ENCODE measurements at regions not wholly inside any gene's neighbourhood (a gene's known extent, or its start where the extent isn't known, plus 50 kb on each side); places are given as distances from the start of the nearest gene placed in this dataset.
"Not testable (repeated sequence)": the region's sequence is repeated elsewhere in the genome, so short reads cannot be mapped to it uniquely, and the experiment has no call there.

DNA sequence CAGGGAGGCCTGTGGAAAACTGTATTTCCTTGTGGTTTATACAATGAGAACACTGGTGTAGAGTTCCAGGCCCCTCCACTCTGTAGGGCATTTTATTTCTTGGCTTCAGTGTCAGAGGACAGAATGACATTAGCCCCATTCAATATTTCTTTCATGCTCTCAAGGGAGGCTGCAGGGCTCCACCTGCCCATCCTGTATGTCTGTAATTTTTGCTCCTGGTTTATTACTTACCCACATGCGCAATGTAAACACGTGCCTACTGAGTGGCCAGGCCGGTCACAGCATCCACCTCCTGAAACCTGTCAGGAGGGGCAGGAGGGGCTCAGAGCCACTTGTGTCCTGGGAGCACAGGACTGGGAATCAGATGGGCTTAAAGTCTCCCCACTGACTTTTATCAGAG, 82.4 kb downstream of the GADD45G start:
- H3K36me3 ChIP-seq (ENCODE audit: insufficient read depth, low read length), result no peaks in the 10 kb centered on the region
- H3K27me3 ChIP-seq (ENCODE audit: insufficient read depth, low read depth, low read length), result no peaks in the 10 kb centered on the region
- H3K9me3 ChIP-seq (ENCODE audit: low read length), result no peaks in the 10 kb centered on the region
- H3K27ac ChIP-seq (ENCODE audit: low read length), result no peak overlapping the region
- H3F3A ChIP-seq (ENCODE audit: insufficient read depth, low read length, poor library complexity, severe bottlenecking), result no peaks in the 10 kb centered on the region
- no peaks in the 10 kb centered on the region for H3K9me2 ChIP-seq (ENCODE audit: insufficient read depth, low read length)
- H2AFZ ChIP-seq (ENCODE audit: low read depth, low read length), result no peak overlapping the region
- H3K79me2 ChIP-seq (replicated peaks; ENCODE audit: insufficient read depth, low read length), result no peaks in the 10 kb centered on the region
- no peak overlapping the region for H3K4me3 ChIP-seq (ENCODE audit: low read length)
- no peak for TF ChIP-seq MXI1 (conservative IDR thresholded peaks at IDR 0.05; ENCODE audit: poor library complexity, severe bottlenecking)
- no peak for TF ChIP-seq POLR2AphosphoS5 (IDR thresholded peaks at IDR 0.05)
- TF ChIP-seq, protein P1, sequence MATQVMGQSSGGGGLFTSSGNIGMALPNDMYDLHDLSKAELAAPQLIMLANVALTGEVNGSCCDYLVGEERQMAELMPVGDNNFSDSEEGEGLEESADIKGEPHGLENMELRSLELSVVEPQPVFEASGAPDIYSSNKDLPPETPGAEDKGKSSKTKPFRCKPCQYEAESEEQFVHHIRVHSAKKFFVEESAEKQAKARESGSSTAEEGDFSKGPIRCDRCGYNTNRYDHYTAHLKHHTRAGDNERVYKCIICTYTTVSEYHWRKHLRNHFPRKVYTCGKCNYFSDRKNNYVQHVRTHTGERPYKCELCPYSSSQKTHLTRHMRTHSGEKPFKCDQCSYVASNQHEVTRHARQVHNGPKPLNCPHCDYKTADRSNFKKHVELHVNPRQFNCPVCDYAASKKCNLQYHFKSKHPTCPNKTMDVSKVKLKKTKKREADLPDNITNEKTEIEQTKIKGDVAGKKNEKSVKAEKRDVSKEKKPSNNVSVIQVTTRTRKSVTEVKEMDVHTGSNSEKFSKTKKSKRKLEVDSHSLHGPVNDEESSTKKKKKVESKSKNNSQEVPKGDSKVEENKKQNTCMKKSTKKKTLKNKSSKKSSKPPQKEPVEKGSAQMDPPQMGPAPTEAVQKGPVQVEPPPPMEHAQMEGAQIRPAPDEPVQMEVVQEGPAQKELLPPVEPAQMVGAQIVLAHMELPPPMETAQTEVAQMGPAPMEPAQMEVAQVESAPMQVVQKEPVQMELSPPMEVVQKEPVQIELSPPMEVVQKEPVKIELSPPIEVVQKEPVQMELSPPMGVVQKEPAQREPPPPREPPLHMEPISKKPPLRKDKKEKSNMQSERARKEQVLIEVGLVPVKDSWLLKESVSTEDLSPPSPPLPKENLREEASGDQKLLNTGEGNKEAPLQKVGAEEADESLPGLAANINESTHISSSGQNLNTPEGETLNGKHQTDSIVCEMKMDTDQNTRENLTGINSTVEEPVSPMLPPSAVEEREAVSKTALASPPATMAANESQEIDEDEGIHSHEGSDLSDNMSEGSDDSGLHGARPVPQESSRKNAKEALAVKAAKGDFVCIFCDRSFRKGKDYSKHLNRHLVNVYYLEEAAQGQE (IDR thresholded peaks at IDR 0.05; ENCODE audit: borderline replicate concordance), result no peak
- no peak for TF ChIP-seq TAF1 (IDR thresholded peaks at IDR 0.05; ENCODE audit: low read depth)
- no peak for TF ChIP-seq SMC3 (conservative IDR thresholded peaks at IDR 0.05; ENCODE audit: poor library complexity)
- TF ChIP-seq EP300 (conservative IDR thresholded peaks at IDR 0.05; ENCODE audit: poor library complexity, severe bottlenecking), result no peak
- no peak for TF ChIP-seq EZH2 (IDR thresholded peaks at IDR 0.05; ENCODE audit: borderline replicate concordance, insufficient read depth, low read length, poor library complexity, severe bottlenecking)
- TF ChIP-seq, protein P2, sequence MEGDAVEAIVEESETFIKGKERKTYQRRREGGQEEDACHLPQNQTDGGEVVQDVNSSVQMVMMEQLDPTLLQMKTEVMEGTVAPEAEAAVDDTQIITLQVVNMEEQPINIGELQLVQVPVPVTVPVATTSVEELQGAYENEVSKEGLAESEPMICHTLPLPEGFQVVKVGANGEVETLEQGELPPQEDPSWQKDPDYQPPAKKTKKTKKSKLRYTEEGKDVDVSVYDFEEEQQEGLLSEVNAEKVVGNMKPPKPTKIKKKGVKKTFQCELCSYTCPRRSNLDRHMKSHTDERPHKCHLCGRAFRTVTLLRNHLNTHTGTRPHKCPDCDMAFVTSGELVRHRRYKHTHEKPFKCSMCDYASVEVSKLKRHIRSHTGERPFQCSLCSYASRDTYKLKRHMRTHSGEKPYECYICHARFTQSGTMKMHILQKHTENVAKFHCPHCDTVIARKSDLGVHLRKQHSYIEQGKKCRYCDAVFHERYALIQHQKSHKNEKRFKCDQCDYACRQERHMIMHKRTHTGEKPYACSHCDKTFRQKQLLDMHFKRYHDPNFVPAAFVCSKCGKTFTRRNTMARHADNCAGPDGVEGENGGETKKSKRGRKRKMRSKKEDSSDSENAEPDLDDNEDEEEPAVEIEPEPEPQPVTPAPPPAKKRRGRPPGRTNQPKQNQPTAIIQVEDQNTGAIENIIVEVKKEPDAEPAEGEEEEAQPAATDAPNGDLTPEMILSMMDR (IDR thresholded peaks at IDR 0.05; ENCODE audit: poor library complexity, severe bottlenecking), result no peak
- no peak for TF ChIP-seq RAD21 (conservative IDR thresholded peaks at IDR 0.05)
- no peak overlapping the region for H3K4me2 ChIP-seq (ENCODE audit: low read length)
- H4K20me1 ChIP-seq (ENCODE audit: insufficient read depth), result no peaks in the 10 kb centered on the region
- no peak overlapping the region for H3K9ac ChIP-seq (ENCODE audit: low read length)

DNA sequence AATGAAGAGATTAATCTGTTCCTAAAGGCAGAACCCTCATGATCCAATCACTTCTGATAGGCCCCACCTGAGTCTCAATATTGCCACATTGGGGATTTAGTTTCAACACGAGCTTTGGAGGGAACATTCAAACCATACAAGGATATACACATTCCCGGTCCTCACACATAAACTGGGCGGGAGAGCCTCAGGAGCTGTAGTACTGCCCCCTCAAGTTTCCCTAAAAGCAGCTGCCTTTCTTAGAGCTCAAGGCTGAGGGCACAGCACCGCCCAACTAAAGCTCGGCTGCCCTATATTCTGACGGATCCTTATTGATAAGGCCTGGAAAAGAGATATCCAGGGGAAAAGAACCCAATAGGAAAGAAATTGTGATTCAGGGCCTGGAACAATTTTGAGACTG, 83.0 kb downstream of the GADD45G start:
- Histone ChIP-seq H2AFZ (ENCODE audit: low read depth, low read length) (no peak overlapping the region), H3K4me2 (ENCODE audit: low read length) (no peak overlapping the region), H3K79me2 (replicated peaks; ENCODE audit: insufficient read depth, low read length) (no peaks in the 10 kb centered on the region), H3K9ac (ENCODE audit: low read length) (no peak overlapping the region), H3K36me3 (ENCODE audit: insufficient read depth, low read length) (no peaks in the 10 kb centered on the region), H3K9me3 (ENCODE audit: low read length) (no peaks in the 10 kb centered on the region), H3K4me3 (ENCODE audit: low read length) (no peak overlapping the region), H3K27me3 (ENCODE audit: insufficient read depth, low read depth, low read length) (no peaks in the 10 kb centered on the region), H4K20me1 (ENCODE audit: insufficient read depth) (no peaks in the 10 kb centered on the region), H3K27ac (ENCODE audit: low read length) (no peak overlapping the region), H3K9me2 (ENCODE audit: insufficient read depth, low read length) (no peaks in the 10 kb centered on the region), H3F3A (ENCODE audit: insufficient read depth, low read length, poor library complexity, severe bottlenecking) (no peaks in the 10 kb centered on the region)
- no peak for TF ChIP-seq EZH2 (IDR thresholded peaks at IDR 0.05; ENCODE audit: borderline replicate concordance, insufficient read depth, low read length, poor library complexity, severe bottlenecking)
- TF ChIP-seq TAF1 (IDR thresholded peaks at IDR 0.05; ENCODE audit: low read depth), result no peak
- no peak for TF ChIP-seq RAD21 (conservative IDR thresholded peaks at IDR 0.05)
- TF ChIP-seq, protein P1 (IDR thresholded peaks at IDR 0.05; ENCODE audit: borderline replicate concordance), result no peak
- TF ChIP-seq, protein P2 (IDR thresholded peaks at IDR 0.05; ENCODE audit: poor library complexity, severe bottlenecking), result no peak
- TF ChIP-seq MXI1 (conservative IDR thresholded peaks at IDR 0.05; ENCODE audit: poor library complexity, severe bottlenecking), result no peak
- no peak for TF ChIP-seq POLR2AphosphoS5 (IDR thresholded peaks at IDR 0.05)
- no peak for TF ChIP-seq SMC3 (conservative IDR thresholded peaks at IDR 0.05; ENCODE audit: poor library complexity)
- TF ChIP-seq EP300 (conservative IDR thresholded peaks at IDR 0.05; ENCODE audit: poor library complexity, severe bottlenecking), result no peak

DNA sequence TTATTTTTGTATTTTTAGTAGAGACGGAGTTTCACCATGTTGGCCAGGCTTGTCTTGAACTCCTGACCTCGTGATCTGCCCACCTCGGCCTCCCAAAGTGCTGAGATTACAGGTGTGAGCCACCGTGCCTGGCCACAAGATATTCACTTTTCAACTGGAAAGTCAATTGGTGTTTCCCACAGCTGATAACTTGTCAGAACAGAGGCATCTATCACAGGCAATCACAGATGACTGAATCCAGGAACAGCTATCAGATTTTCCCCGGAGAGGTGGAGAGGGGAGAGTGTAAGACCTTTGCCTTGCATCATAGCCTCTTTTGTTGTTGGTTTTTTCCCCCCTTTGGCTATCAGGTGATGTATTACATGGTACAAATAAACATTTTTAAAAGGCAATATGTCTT, 84.5 kb downstream of the GADD45G start:
- not testable (repeated sequence) for H3K36me3 ChIP-seq (ENCODE audit: insufficient read depth, low read length); H4K20me1 ChIP-seq (ENCODE audit: insufficient read depth)

More for the DNA sequence above, 84.5 kb downstream of the GADD45G start:
- H3K9me2 ChIP-seq (ENCODE audit: insufficient read depth, low read length); H2AFZ ChIP-seq (ENCODE audit: low read depth, low read length); H3K9ac ChIP-seq (ENCODE audit: low read length); H3K4me2 ChIP-seq (ENCODE audit: low read length); H3K9me3 ChIP-seq (ENCODE audit: low read length); H3K27ac ChIP-seq (ENCODE audit: low read length); H3F3A ChIP-seq (ENCODE audit: insufficient read depth, low read length, poor library complexity, severe bottlenecking); H3K79me2 ChIP-seq (replicated peaks; ENCODE audit: insufficient read depth, low read length); H3K4me3 ChIP-seq (ENCODE audit: low read length); H3K27me3 ChIP-seq (ENCODE audit: insufficient read depth, low read depth, low read length): not testable (repeated sequence)
